ENCODE measurements at regions not wholly inside any gene's neighbourhood (a gene's known extent, or its start where the extent isn't known, plus 50 kb on each side); places are given as distances from the start of the nearest gene placed in this dataset.

GRCh38 chr14:71665781-71666180 is 266.4 kb upstream of the RGS6 start:
- no peak for TF ChIP-seq CTCF (IDR thresholded peaks at IDR 0.05; ENCODE audit: borderline replicate concordance, extremely low read depth, low read length, poor library complexity, severe bottlenecking)
- TF ChIP-seq EZH2 (IDR thresholded peaks at IDR 0.05; ENCODE audit: borderline replicate concordance, low read depth, low read length, severe bottlenecking) = no peak

Measured in DND-41 (cell line).